ENCODE measurements at regions not wholly inside any gene's neighbourhood (a gene's known extent, or its start where the extent isn't known, plus 50 kb on each side); places are given as distances from the start of the nearest gene placed in this dataset.
"Not testable (repeated sequence)": the region's sequence is repeated elsewhere in the genome, so short reads cannot be mapped to it uniquely, and the experiment has no call there.

DNA sequence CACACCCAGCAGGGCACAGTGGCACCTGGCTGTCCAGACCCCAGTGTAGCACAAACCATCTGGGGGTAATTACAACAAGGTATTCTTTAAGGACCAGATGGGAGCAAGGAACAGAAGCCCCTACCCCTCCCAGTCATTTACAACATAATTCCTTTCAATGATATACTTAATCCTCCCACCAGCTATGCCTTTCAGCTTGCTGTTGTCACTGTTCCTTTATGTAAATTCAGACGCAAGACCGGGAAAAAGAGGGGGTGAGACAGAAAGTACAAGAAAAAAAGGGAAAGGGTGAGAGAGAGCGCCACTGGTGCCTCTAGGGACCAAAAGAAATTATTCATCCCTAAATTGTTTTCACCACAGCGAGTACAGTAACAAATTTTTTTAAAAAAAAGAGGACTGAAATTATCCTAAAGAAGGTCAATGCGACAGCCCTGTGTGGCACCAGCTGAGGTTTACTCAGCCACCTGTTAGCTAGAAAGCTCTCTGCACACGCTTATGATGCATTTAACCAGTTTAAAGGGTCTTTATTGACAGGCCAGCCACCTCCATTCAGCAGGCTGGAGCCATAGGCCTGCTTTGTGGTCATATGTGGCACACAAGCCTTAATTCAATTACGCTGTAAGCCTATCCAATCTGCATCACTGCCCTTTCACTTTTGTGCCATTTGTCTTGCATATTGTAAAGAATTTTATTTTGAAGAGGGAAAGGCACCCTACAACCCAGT is 210.2 kb upstream of the ISL1 start:
- peak; percentile 68 for DNase-seq

DNA sequence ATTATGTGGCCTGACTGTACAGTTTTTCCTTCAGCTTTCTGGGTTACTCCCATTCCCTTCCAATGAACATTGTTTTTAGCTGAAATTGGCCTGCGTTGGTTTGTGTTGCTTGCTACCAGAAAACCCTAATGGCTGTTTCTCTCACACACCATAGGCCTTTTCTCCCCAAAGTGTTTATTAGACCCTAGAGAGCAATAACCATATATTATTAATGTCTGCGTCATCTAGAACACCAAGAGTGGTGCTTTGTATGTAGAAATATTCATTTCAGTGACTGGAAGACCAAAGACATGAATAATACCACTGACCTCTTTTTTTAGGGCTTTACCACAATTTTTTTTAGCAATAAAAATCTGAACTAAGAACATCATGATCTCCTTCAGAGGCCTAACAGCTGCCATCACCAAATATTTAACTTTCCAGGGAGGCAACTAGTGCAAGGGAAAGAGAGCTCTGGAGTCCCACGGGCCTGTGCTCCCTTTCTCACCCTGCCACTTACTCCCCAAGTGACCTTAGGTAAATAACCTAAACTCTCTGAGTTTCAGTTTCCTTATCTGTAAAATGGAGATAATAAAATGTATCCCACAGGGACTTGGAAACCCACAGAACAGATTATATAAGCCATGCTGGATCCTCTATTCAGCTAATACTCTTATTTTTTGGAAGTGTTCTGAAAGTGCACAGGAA is 201.9 kb upstream of the ISL1 start:
- no peak for DNase-seq

DNA sequence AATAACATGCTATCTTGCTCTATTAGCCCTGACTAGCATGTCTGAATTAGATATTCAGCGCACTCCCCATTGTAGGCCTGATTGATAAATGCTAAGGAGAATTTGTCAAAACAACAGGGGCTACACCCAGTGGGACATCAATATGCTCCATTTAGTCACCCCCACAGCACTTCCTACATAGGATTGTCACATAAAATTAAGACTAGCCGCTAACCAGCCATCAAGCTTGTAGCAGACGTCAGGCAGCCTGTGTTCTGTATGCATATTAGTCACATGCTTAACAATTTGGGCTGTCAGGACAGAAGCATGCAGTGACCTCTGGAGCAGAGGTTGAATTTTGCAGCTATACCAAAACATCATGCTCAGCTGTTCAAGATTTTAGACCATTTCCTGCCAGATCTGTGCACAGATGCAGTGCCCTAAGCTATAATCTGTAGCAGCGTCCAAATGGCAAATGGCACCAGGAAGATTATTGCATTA is 197.4 kb upstream of the ISL1 start:
- DNase-seq = peak; percentile 70

DNA sequence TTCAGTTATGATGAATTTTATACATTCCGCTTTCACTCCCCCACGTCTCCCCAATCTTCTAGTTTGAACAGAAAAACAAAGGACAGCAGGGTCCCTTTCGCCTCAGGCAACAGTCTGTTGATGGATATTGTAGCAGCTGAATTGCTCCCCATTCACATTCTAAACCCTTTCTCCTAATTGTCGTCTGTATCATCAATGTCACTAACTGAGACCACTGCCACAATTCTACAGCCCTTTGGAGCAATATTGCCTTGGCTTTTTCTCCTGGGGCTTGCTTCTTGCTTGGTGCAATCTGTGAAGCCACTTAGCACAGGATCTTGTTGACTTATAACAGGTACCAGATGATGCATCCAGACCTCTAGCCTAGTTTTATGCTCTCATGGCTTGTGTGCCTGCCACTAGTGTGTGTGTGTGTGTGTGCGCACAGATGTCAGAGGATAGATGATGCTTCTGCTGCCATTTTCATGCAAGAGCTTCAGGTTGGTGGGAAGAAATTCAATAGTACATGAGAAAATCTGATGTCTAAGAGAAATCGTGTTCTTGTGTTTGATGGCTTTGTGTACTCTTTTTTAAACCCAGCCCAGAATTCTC is 195.2 kb upstream of the ISL1 start:
- peak; percentile 73 for DNase-seq

DNA sequence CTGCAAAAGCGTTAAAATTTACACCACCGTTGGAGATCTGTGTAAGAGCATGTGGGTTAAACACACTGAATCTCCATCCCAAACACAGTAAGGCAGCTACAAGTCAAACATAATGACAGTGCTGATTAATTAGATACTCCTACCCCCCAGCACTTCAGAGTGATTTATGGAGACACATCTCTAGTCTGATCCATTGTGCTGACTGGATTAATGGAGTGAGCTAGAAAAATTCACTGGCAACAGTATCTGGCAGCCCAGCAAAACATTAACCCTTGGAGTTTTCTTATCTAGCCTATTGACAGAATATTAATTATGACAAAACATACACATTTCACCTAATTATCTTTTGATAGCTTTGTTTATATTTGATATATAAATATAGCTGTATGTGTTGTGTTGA is 188.6 kb upstream of the ISL1 start:
- no peak for DNase-seq

DNA sequence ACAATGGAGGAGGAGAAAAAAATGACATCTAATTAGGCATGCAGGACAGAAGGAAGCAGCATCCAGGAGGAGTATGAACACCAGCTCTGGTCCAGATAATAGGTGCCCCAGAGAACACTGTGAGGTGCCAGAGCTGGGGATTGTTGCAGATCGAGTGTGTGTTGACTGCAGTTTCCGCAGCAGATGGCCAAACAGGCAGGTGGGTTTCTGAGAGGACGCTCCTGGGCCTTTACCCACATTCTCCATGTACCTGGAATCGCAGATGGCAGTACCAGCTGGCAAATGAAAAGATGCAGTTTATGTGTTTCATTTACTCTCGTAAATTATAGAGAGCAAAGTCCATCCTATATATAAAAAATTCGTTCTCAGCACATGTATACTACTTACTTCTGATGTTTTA is 182.2 kb upstream of the ISL1 start:
- no peak for DNase-seq

DNA sequence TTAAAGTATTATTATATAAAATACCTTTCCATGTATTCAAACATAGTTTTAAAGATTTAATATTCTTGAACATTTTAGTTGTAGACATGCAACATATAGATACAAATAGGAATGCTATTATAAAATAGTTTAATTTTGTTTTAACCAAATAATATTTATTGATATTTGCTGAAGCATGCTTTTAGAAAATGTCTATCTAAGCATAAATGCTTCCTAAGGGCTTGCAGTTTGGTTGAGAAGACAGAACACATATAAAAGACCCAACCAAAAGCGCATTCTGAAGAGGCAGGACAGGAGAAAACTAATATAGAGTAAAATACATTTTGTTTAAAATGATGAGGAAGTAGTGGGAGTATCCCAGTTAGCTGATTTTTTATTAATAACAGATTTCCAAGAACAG is 181.5 kb upstream of the ISL1 start:
- no peak for DNase-seq

DNA sequence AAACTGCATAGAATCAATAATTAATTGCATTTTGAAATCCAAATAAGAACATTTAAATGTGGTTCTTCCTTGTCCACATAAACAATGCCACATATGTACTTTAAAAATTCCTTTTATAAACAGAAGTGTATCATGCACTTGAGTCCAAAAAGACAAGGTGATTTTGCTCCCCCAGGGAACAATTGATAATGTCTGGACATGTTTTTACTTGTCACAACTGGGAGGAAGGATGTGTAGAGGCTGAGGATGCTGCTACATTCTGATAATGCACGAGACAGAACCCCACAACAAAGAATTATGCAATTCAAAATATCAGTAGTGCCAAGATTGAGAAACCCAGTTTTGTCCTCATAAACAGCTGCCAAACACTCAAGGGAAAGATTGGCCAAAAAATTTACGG is 181.1 kb upstream of the ISL1 start:
- no peak for DNase-seq

DNA sequence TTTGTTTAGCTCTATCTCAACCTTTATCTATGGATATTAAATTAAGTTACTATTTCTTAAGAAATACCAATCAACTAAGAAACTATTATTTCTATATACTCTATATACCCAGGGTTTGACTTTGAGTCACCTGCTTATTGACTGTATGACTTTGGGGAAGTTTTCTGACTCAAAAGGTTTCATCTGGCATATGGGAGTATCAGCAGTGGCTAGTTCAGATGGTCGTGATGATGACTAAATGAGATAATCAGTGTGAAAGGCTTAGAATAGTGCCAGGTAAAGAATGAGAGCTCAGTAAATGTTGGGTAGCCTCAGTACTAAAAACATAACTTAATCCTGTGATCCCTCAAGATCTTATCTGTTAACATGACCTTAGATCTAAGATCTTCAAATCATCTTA is 179.7 kb upstream of the ISL1 start:
- no peak for DNase-seq

DNA sequence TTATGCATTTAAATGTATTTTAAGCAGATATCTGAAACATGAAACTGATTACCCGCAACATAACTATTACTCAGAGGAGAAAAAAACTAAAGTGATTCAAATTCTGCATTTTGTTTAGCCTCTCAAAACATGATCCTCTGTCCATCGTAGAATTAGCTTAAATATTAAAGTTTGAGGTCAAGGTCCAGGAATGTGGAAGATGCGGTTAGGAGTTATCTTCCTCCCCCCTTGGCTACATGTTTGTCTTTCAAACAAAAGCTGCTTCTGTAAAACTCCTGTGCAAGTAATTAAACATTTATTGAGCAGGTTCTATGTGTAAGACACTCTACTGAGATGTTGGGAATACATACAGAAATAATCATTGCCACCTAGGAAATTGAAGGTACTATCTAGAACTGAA is 175.0 kb upstream of the ISL1 start:
- no peak for DNase-seq

DNA sequence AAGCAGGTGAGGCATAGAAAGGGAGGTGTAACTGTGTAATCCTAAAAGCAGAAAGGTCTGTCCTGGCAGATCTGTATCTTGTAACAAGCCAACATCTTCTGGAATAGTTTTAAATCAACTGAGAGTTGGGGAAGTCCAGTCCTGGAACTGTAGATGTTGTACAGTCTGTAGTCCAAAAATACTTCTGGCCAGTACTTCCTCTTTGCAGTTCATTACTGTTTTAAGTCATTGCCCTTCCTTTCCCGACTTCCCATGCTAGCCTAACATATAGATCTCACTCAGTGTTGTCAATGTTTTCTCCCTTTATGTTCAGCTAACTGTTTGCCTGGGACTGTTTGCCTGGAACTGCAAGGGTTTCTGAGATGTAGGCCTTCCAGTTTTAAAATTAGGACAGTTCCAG is 168.5 kb upstream of the ISL1 start:
- no peak for DNase-seq

DNA sequence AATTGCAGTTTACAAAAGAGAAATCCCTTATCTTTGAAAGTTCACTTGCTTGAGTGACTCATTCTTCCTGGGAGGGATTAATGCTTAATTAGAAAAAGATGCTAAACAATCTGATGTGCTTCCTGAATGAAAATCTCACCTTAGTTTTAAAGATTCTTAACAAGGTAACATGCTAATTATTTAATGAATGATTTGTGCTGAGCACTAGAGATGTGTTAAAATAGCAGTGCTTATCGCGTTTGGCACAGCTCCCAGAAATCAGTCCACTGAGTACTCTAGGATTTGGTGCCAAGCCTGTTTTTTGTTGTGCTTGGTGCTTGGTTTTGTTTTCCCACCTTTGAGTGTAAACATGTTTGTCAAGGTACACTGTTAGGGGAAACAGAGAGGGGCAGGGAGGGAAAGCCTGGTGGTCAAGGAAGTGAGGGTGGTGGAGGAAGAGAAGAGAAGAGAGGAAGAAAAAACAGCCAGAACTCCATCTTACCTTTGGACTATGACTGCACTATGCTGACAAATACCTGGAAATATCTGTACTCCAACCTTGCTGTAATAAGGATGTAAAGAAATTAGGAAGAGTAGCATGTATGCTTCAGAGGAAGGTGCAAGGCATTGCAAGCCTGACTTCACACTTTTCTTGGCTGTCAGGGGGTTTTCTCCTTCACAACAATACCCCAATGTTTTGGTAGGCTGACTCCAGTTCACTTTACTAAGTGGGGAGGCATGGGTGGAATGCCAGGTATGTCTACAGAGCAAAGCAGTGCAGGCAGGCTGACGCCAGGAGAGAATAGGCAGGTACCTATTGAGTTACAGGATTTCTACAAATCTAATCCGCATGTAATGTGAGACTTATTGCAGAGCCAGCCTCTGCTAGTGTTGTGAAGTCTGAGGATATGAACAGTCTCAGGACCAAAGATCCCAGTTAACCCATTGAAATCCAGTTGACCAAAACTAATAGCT is 157.2 kb upstream of the ISL1 start:
- peak; percentile 10 for DNase-seq

DNA sequence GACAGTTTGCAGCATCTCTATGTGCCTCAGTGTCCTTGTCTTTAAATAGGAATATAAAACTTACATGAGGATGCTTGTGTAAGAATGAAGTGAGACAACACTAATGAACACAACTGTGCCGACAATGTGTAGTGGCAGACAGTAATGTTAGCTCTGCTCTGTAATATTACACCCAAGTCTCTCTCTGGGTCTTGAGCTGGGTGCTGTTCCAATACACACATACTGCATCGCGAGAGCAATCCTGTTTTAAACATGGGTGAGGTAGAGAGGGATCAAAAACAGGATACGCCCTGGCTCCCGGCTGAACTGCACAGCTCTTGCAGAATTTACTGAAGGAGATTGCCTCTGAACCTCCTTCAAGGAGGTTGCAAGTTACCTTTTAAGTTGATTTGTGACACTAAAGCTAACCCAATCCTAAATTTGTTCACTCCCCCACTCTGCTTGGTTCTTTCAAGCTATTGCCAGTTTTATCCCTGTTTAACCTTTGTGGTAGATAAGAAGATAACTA is 155.2 kb upstream of the ISL1 start:
- DNase-seq = no peak

DNA sequence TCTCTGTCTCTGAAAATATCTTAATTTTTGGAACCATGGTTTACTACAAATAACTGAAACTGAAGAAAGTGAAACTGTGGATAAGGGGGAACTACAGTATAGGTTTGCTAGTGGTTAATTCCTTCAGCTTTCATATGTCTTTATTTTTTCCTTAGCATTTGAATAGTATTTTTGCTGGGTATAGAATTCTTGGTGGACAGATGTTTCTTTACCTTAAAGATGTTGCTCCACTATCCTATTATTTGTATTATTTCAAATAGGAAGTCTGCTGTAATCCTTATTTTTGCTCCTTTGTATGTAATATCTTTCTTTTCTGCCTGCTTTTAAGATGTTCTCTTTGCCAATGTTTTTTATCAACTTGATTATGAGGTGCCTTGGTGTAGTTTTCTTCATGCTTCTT is 152.9 kb upstream of the ISL1 start:
- peak; percentile 5 for DNase-seq

DNA sequence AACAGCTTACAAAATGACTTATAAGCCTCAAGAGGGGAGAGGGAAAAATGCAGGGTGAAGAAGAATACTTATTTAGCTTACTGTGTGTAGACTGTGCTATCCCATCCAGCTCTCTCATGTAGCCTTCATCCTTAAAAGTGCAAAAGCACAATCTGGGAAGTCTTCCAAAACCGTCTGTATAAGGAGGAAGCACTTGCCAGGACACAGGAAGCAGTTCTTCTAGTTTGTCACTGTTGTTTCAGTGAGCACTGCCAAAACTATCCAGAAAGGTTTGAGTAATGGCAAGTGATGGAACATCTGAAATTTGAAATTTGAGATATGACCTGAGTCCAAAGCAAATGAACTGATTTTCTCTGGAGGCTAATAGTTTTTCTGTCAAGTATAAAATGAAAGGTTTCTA is 140.8 kb upstream of the ISL1 start:
- no peak for DNase-seq

DNA sequence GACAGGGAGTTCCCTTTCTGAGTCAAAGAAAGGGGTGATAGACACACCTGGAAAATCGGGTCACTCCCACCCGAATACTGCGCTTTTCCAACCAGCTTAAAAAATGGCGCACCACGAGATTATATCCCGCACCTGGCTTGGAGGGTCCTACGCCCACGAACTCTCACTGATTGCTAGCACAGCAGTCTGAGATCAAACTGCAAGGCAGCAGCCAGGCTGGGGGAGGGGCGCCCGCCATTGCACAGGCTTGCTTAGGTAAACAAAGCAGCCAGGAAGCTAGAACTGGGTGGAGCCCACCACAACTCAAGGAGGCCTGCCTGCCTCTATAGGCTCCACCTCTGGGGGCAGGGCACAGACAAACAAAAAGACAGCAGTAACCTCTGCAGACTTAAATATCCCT is 132.3 kb upstream of the ISL1 start:
- DNase-seq = not testable (repeated sequence)

DNA sequence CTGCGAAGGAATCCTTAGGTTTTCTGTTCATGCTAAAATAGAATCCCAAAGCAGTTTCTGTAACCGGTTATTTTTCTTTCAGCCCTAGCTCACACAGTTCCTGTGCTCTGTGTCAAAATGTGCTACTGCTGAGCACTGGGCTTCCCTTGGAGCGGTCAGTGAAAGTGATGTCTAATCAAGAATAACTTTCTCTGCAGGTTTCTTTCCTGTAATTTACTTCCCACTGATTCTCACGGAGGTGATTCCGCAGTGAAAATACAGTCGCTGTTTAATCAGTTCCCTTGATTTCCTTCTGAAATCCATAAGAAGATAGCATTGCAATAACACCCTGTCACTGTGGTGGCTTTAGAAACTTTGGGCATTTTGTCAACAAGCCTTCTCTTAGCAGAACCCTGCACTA is 112.0 kb upstream of the ISL1 start:
- DNase-seq = no peak

DNA sequence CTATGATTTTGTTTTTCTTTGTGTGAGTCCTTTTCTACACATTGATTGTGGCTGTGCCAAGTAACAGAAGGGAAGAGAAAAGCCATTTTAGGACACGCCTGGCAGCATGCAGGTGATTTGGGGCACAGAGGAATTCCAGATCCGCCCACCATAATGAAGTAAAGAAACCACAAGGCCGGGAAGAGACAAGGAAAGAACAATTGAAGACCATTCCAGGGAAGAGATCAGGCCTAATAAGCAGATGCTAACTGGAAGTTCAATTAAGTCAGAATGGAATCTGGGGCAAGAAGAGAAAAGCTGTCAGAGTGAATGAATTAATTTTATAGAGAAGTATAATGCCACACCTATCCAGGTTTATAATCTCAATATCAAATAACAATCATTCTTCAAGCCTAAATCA is 110.2 kb upstream of the ISL1 start:
- DNase-seq = no peak

DNA sequence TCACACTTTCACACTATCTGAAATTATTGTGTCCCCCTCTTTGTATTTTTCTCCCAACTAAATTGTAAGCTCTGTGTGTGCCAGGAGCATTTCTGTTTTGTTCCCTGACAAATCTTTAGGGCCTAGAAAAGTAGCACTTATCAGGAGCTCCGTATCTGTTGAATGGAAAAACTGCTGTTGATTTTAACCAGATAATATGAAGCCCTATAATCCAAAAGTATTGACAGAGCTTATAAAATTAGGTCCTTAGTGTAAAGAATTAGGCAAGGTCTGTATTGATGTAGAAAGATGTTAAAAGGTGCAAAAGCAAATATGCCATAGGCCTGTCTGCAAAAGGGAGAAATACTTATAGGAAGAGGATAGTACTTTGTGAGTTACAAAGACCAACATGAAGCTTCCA is 109.4 kb upstream of the ISL1 start:
- DNase-seq = no peak

DNA sequence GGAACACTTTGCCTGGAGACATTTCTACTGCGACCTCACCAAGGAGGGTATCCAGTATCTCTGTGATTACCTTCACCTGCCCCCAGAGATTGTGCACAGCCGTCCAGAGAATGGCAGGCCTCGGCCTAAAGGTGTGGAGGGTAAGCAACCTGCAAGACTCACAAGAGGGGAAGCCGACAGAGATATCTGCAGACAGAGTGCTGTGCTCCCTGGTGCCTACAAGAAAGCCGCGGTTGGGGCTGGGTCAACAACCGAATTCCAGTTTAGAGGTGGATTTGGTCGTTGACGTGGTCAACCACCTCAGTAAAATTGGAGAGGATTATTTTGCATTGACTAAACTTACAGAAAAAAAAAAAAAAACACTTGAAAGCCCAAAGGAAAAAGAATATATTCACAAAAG is 107.8 kb upstream of the ISL1 start:
- DNase-seq = no peak

DNA sequence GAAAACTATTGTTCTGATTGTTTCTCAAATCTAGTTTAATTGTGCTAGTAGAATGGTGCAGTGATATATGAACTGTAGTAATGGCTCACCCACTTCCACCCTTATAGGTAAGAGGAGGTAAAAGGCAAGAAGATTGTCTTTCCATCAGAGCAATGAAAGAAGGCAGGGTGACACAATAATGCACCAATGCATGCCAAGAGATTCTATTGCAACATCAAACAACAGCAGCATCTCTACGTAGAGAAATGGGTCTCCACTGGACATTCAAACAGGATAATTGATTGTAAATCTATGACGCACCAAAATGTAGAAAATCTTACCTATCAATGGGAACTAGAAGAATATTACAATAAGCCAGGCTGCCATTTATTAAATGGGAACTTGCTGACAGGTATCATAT is 107.0 kb upstream of the ISL1 start:
- DNase-seq = no peak

DNA sequence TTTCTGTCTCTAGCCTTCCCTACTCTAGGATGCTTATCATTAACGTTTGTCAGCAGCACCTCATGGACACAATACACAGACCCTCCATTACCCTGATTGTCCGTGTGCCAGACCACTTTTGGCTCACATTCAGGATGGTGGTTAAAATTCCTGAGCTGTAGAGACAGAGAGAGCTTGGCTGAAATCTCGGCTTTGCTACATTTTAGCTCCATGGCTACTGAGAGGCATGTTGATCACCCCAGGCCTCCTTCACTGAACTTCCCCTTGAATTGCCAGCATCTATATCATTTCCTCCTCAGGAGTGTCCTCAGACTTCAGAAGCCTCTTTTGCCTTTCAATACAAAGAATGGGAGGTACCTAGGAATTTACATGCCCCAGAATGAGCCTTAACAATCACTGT is 104.7 kb upstream of the ISL1 start:
- DNase-seq = no peak
